SK-N-SH (cell line): ENCODE measurements at regions not wholly inside any gene's neighbourhood (a gene's known extent, or its start where the extent isn't known, plus 50 kb on each side); places are given as distances from the start of the nearest gene placed in this dataset.

Experiments used
- CTCF ChIA-PET: fragments of 300-600, 350-600 bp; formaldehyde crosslinking; extraction: SDS; loops from one replicate; lab custom pipeline; 2021; lab: Yijun Ruan, JAX
- POLR2A ChIA-PET: fragments of 350-600 bp; sonication (Branson Sonifier 250); formaldehyde crosslinking; extraction: SDS; loops from one replicate; lab custom pipeline; 2020; ENCODE audit warnings: antibody characterized with exemption, inconsistent platforms; lab: Yijun Ruan, JAX
- DNase-seq: peaks from one replicate; pipeline ENCODE4 v3.0.0; 2012
- H2AFZ ChIP-seq: fragments of 200-600 bp; sonication (generic); 2 replicates; pipeline ENCODE4 v1.8.1; 2016; ENCODE audit warnings: antibody characterized with exemption, mild to moderate bottlenecking, low read depth
- H3F3A ChIP-seq: fragments of 200-600 bp; sonication (generic); replicated peaks from 2 replicates; pipeline ENCODE3; 2016; ENCODE audit warnings: antibody characterized with exemption, mild to moderate bottlenecking; ENCODE audit not compliant: insufficient read depth
- H3K27ac ChIP-seq, 2 experiments: fragments of 200-500 bp in 1 of 2; fragments of 200-600 bp in 1 of 2; sonication (Bioruptor generic) in 1 of 2; sonication (generic), shearing (Covaris generic) in 1 of 2; 2 replicates each; pipeline versions ENCODE4 v1.5.1 to v1.6.1; 2014 to 2016; ENCODE audit warnings: low read depth in 2 of 2, inconsistent platforms in 1 of 2, low read length in 1 of 2, mild to moderate bottlenecking in 1 of 2, mixed read lengths in 1 of 2
- H3K27me3 ChIP-seq: fragments of 200-600 bp; sonication (generic), shearing (Covaris generic); 2 replicates; pipeline ENCODE4 v1.6.1; 2016; ENCODE audit warnings: mixed run types; ENCODE audit not compliant: insufficient read depth
- H3K36me3 ChIP-seq, 2 experiments: fragments of 200-500 bp in 1 of 2; fragments of 200-600 bp in 1 of 2; sonication (Bioruptor generic) in 1 of 2; sonication (generic) in 1 of 2; replicated peaks in 1 of 2; 2 replicates each; pipeline versions ENCODE3 to v1.5.1; 2014 to 2016; ENCODE audit warnings: low read length in 1 of 2, mild to moderate bottlenecking in 1 of 2; ENCODE audit not compliant: insufficient read depth in 2 of 2, control insufficient read depth in 1 of 2
- H3K4me1 ChIP-seq, 2 experiments: fragments of 200-500 bp in 1 of 2; fragments of 200-600 bp in 1 of 2; sonication (Bioruptor generic) in 1 of 2; sonication (generic), shearing (Covaris generic) in 1 of 2; 2 replicates each; pipeline versions ENCODE4 v1.5.1 to v1.6.1; 2014 to 2016; ENCODE audit warnings: low read depth in 1 of 2, low read length in 1 of 2, mixed run types in 1 of 2; ENCODE audit not compliant: insufficient read depth in 2 of 2, control insufficient read depth in 1 of 2
- H3K4me2 ChIP-seq: fragments of 200-600 bp; sonication (generic), shearing (Covaris generic); 2 replicates; pipeline ENCODE4 v1.6.1; 2017; ENCODE audit warnings: mixed run types
- H3K4me3 ChIP-seq, 2 experiments: fragments of 200-500 bp in 1 of 2; fragments of 200-600 bp in 1 of 2; sonication (Bioruptor generic) in 1 of 2; sonication (generic), shearing (Covaris generic) in 1 of 2; 2 replicates each; pipeline versions ENCODE4 v1.5.1 to v1.8.1; 2014 to 2016; ENCODE audit warnings: low read depth in 2 of 2, inconsistent platforms in 1 of 2, low read length in 1 of 2, mild to moderate bottlenecking in 1 of 2, mixed read lengths in 1 of 2, moderate library complexity in 1 of 2
- H3K79me2 ChIP-seq: fragments of 200-600 bp; sonication (generic); 2 replicates; pipeline ENCODE4 v1.8.1; 2017; ENCODE audit warnings: mild to moderate bottlenecking; ENCODE audit not compliant: insufficient read depth
- H3K9ac ChIP-seq: fragments of 200-600 bp; sonication (generic); 2 replicates; pipeline ENCODE4 v1.6.1; 2017; ENCODE audit warnings: mixed run types
- H3K9me2 ChIP-seq: fragments of 200-600 bp; sonication (generic); 2 replicates; pipeline ENCODE4 v1.6.1; 2017; ENCODE audit warnings: mixed run types
- H3K9me3 ChIP-seq: fragments of 200-600 bp; sonication (generic); 2 replicates; pipeline ENCODE4 v1.6.1; 2017; ENCODE audit warnings: mixed run types, mild to moderate bottlenecking, moderate library complexity
- H4K20me1 ChIP-seq: fragments of 200-600 bp; sonication (generic); 2 replicates; pipeline ENCODE4 v1.6.1; 2017; ENCODE audit warnings: mild to moderate bottlenecking, mixed run types; ENCODE audit not compliant: insufficient read depth
- CHD2 ChIP-seq: fragments of 150-350 bp; IDR thresholded peaks from 2 replicates; pipeline ENCODE4 v1.6.1; 2018; ENCODE audit warnings: low read length; ENCODE audit not compliant: partially characterized antibody
- ELF1 ChIP-seq: IDR thresholded peaks from 2 replicates; pipeline ENCODE4 v1.4.0; 2012
- EZH2phosphoT487 ChIP-seq: fragments of 200-600 bp; sonication (generic); IDR thresholded peaks from 2 replicates; pipeline ENCODE4 v1.6.1; 2017; ENCODE audit warnings: low read depth, mixed run types, mild to moderate bottlenecking, antibody characterized with exemption, moderate library complexity, borderline replicate concordance
- GABPA ChIP-seq: IDR thresholded peaks from 2 replicates; pipeline ENCODE4 v1.4.0; 2012; ENCODE audit warnings: low read depth, mild to moderate bottlenecking
- JUND ChIP-seq: IDR thresholded peaks from 2 replicates; pipeline ENCODE4 v1.4.0; 2012
- NFIC ChIP-seq: IDR thresholded peaks from 2 replicates; pipeline ENCODE4 v1.4.0; 2012; ENCODE audit warnings: borderline replicate concordance
- NRF1 ChIP-seq: IDR thresholded peaks from 2 replicates; pipeline ENCODE4 v1.6.1; 2012; ENCODE audit warnings: low read depth, mild to moderate bottlenecking, low read length
- POLR2AphosphoS5 ChIP-seq: IDR thresholded peaks from 2 replicates; pipeline ENCODE4 v1.6.1; 2012; ENCODE audit warnings: low read depth, low read length
- RXRA ChIP-seq: IDR thresholded peaks from 2 replicates; pipeline ENCODE4 v1.4.0; 2012; ENCODE audit warnings: low read depth, mild to moderate bottlenecking, borderline replicate concordance
- TCF12 ChIP-seq: IDR thresholded peaks from 2 replicates; pipeline ENCODE4 v1.4.0; 2012
- YY1 ChIP-seq: IDR thresholded peaks from 2 replicates; pipeline ENCODE4 v1.4.0; 2012; ENCODE audit warnings: low read depth, mild to moderate bottlenecking
- TF ChIP-seq, protein P1 (sequence below): IDR thresholded peaks from 2 replicates; pipeline ENCODE4 v1.4.0; 2012; ENCODE audit warnings: low read depth, borderline replicate concordance
- TF ChIP-seq, protein P2 (sequence below): IDR thresholded peaks from 2 replicates; pipeline ENCODE4 v1.6.1; 2012; ENCODE audit warnings: mild to moderate bottlenecking, low read depth, low read length, moderate library complexity
- TF ChIP-seq, protein P3 (sequence below): IDR thresholded peaks from 2 replicates; pipeline ENCODE4; 2012

DNA sequence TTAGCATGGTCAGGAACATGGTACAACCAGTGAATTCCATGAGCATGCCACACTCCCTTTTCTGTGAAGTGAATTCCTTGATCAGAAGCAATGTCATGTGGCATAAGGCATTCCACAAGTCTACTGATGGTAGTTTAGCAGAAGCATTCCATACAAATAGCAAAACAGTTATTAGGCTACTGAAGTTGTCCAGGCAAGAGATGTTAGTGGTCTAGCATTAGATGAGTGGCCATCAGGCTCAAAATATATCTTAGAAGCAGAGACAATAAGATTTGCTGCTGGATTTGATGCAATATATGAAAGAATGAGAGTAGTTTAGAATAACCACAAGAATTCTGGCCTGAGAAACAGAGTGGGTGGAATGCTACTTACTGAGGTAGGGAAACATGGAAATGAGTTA is 355.3 kb upstream of the NRXN1 start:
- Histone ChIP-seq H3K4me2 (no peak overlapping the region), H3K79me2 (no peaks in the 10 kb centered on the region), H3K9me3 (no peaks in the 10 kb centered on the region), H3K4me1 (no peaks in the 10 kb centered on the region), H4K20me1 (no peaks in the 10 kb centered on the region), H2AFZ (no peak overlapping the region), H3K9me2 (no peaks in the 10 kb centered on the region), H3K9ac (no peak overlapping the region), H3K4me3 (no peak overlapping the region), H3K27me3 (no peaks in the 10 kb centered on the region), H3K36me3 (no peaks in the 10 kb centered on the region), H3F3A (no peaks in the 10 kb centered on the region), H3K27ac (no peak overlapping the region)
- ChIA-PET POLR2A (no interaction called here), CTCF (no interaction called here)
- no peak for DNase-seq
- no peak for TF ChIP-seq EZH2phosphoT487
- TF ChIP-seq ELF1, result no peak
- TF ChIP-seq JUND, result no peak
- TF ChIP-seq, protein P1, sequence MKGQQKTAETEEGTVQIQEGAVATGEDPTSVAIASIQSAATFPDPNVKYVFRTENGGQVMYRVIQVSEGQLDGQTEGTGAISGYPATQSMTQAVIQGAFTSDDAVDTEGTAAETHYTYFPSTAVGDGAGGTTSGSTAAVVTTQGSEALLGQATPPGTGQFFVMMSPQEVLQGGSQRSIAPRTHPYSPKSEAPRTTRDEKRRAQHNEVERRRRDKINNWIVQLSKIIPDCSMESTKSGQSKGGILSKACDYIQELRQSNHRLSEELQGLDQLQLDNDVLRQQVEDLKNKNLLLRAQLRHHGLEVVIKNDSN, result no peak
- no peak for TF ChIP-seq RXRA
- no peak for TF ChIP-seq TCF12

DNA sequence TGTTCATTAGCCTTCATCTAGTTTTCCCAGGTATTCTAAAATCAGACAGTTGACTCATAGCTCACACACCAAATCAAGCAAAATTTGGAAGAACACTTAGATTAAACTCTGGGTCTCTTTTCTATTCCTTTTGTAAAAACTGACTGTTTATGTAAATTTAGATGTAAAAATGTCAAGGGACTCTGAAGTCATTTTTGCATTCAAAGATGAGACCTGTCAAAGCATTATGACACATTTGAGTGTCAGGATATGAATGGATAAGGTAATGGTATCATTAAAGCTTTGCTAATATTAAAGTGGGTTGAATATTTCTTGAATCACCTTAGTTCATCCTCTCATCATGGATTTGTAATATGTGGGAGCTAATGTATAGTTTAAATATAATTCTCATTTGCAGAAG is 348.1 kb upstream of the NRXN1 start:
- Histone ChIP-seq H2AFZ (no peak overlapping the region), H3K9ac (no peak overlapping the region), H3K36me3 (no peaks in the 10 kb centered on the region), H3K9me2 (no peaks in the 10 kb centered on the region), H3K27ac (no peak overlapping the region), H3K79me2 (no peaks in the 10 kb centered on the region), H3K4me1 (no peaks in the 10 kb centered on the region), H3K4me3 (no peak overlapping the region), H3F3A (no peaks in the 10 kb centered on the region), H3K27me3 (no peaks in the 10 kb centered on the region)
- CTCF ChIA-PET, result no interaction called here
- no peak for DNase-seq
- no peak for TF ChIP-seq YY1
- TF ChIP-seq NFIC, result no peak
- no peak for TF ChIP-seq GABPA
- TF ChIP-seq, protein P2, sequence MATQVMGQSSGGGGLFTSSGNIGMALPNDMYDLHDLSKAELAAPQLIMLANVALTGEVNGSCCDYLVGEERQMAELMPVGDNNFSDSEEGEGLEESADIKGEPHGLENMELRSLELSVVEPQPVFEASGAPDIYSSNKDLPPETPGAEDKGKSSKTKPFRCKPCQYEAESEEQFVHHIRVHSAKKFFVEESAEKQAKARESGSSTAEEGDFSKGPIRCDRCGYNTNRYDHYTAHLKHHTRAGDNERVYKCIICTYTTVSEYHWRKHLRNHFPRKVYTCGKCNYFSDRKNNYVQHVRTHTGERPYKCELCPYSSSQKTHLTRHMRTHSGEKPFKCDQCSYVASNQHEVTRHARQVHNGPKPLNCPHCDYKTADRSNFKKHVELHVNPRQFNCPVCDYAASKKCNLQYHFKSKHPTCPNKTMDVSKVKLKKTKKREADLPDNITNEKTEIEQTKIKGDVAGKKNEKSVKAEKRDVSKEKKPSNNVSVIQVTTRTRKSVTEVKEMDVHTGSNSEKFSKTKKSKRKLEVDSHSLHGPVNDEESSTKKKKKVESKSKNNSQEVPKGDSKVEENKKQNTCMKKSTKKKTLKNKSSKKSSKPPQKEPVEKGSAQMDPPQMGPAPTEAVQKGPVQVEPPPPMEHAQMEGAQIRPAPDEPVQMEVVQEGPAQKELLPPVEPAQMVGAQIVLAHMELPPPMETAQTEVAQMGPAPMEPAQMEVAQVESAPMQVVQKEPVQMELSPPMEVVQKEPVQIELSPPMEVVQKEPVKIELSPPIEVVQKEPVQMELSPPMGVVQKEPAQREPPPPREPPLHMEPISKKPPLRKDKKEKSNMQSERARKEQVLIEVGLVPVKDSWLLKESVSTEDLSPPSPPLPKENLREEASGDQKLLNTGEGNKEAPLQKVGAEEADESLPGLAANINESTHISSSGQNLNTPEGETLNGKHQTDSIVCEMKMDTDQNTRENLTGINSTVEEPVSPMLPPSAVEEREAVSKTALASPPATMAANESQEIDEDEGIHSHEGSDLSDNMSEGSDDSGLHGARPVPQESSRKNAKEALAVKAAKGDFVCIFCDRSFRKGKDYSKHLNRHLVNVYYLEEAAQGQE, result no peak
- TF ChIP-seq RXRA, result no peak
- TF ChIP-seq, protein P3, sequence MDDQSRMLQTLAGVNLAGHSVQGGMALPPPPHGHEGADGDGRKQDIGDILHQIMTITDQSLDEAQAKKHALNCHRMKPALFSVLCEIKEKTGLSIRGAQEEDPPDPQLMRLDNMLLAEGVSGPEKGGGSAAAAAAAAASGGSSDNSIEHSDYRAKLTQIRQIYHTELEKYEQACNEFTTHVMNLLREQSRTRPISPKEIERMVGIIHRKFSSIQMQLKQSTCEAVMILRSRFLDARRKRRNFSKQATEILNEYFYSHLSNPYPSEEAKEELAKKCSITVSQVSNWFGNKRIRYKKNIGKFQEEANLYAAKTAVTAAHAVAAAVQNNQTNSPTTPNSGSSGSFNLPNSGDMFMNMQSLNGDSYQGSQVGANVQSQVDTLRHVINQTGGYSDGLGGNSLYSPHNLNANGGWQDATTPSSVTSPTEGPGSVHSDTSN, result no peak
- TF ChIP-seq CHD2, result no peak
- TF ChIP-seq NRF1, result no peak
- TF ChIP-seq POLR2AphosphoS5, result no peak
- TF ChIP-seq, all 33 proteins: peak for 0
- POLR2A ChIA-PET, result no interaction called here
- no peaks in the 10 kb centered on the region for H3K9me3 ChIP-seq
- no peak overlapping the region for H3K4me2 ChIP-seq
- H4K20me1 ChIP-seq, result no peaks in the 10 kb centered on the region
